A172 (cell line): ENCODE measurements at regions not wholly inside any gene's neighbourhood (a gene's known extent, or its start where the extent isn't known, plus 50 kb on each side); places are given as distances from the start of the nearest gene placed in this dataset.
A peak's percentile ranks its signal among the peaks of the same experiment; 100 is the strongest.

Experiments
- DNase-seq: peaks from one replicate; pipeline ENCODE4 v3.0.0-alpha.2; 2015; ENCODE audit warnings: low spot score

DNA sequence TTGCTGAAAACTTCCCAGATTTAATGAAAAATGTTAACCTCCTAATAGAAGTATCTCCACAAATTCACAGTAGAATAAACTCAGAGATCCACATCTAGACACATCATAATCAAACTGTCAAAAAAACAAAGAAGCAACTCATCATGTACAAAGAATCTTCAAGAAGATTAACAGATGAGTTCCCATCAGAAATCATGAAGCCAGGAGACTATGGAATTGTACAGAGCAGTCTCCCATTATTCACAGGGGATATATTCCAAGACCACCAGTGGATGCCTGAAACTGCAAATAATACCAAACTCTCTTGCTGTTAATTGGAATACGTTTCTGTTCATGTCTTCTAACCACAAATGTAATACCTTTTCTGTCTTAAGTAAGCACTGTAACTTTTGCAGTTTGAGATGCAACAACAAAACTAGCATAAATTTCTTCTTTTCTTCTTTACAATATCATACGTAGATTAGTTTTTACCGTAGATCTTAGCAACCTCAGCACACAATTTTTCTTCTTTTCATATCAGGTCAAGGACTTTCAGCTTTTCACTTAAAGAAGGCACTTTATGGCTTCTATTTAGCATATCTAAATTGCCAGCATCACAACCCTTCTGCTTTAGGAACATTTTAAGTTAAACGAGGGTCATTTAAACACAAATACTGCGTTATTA lies 70.3 kb upstream of the MIR17HG start:
- DNase-seq: no peak

DNA sequence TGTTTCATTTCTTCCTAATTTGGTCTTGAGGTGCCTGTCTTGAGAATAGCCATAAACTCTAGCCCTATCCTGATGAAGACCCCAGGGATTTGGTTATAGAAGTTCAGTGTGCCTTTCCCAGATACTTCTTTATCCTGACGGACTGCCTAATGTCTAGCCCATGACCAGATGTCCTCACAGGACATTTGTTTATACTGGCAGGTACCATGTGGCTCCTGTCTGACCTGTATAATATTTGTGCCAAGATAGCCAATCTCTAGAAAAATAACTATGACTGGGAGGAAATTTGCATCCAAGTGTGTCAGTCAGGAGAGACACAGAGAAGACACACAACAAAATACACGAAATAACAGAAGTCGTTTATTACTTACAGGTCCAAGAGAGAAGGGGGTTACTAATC lies 69.2 kb upstream of the MIR17HG start:
- DNase-seq: no peak

DNA sequence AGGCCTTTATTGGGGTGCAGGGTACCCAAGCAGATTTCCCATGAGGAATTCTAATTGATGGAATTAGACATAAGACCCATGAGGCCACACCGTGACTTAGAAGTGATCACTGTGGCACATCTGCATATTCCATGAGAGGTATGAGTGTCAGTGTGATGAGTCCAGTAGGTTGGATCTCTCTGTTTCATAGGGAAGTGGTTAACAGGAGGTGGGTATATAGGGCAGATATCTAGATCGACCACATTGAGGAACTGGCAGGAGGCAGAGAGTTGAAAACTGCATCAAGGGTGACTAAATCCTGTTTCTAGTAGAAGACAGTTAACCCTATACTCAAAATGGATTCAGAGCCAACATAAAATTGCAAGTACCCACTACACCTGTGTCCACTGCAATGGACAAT lies 68.6 kb upstream of the MIR17HG start:
- no peak for DNase-seq

DNA sequence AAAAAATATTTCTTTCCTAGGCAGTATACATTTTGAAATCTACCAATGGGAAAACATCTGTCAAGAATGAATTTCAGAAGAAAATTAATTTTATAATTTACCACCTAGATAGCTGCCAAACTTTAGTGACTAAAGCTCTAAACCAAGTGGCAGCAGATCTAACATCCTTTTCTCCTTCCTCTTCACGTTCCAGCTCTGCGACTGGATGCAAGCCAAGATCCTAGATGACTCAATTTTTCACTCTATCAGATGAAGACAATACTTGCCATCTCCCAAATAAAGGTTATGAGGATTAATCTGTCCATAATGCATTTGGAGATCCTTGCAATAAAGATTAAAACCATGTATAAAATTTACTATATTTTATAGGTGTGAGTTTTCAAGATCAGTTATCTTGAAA lies 66.7 kb upstream of the MIR17HG start:
- DNase-seq: peak; percentile 3

DNA sequence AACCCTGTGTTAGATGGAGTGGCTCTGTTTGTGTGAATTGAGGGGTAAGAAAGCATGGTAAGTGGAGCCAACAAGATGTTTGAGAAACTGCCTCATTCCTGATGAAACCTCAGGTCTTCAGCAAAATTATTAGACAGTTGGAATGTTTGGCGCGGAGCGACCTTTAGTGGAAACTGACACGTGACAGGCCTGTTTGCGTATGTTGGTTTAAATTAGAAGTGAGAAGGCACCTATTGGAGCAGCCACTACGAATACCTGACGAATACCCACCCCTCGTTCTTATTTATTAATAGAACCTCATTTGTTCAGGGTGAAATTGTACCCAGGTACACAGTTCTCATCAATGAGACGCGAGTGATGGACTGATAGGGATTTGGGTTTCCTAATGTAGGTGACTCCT lies 63.2 kb upstream of the MIR17HG start:
- DNase-seq: no peak

DNA sequence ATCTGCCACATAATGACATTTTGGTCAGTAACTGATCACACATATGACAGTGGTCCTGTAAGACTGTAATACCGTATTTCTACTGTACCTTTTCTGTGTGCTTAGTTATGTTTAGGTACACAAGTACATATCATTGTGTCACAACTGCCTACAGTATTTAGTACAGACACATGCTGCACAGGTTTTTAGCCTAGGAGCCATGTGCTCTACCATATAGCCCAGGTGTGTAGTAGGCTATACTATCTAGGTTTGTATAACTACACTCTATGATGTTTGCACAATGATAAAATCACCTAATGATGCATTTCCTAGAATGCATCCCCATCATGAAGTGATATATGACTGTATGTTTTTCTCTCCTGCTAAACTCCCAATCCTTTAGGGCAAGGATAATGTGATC lies 61.2 kb upstream of the MIR17HG start:
- DNase-seq: no peak

DNA sequence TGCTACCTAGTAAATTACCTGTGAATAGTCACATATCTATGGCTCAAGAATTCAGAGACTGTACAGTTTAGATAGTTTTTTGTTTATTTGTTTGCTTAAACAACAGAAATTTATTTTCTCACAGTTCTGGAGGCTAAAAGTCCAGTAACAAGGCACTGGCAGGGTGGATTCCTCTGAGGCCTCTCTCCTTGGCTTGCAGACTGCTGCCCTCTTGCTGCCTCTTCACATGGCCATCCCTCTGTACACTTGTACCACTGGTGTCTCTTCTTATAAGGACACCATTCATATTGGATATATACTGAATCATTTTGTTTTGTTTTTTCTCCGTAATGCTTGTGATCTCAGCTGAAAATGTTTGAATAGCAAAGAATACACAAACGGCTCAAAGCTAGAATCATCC lies 56.4 kb upstream of the MIR17HG start:
- DNase-seq: no peak

DNA sequence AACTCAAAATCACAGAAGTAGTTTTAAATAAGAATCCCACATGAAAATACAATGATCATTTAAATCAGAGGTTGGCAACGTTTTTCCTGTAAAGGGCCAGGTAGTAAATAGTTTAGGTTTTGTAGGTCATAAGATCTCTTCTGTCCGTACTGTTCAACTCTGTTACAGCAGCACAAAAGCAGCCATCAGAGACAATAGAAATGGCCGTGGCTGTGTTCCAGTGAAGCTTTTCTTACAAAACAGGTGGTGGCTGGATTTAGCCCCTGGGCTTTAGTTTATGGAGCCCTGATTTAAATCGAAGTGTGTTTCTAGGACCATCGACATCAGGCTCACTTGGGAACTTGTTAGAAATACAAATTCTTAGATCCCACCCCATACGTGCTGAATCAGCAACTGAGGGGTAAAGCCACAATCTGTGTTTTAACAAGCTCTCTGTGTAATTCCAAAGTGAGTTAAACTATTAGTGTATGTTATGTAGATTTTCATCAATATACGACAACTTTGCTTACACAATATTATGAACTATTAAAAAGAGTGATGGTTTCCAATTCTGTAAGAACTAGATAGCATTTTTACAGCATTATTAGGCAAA lies 54.8 kb upstream of the MIR17HG start:
- no peak for DNase-seq

DNA sequence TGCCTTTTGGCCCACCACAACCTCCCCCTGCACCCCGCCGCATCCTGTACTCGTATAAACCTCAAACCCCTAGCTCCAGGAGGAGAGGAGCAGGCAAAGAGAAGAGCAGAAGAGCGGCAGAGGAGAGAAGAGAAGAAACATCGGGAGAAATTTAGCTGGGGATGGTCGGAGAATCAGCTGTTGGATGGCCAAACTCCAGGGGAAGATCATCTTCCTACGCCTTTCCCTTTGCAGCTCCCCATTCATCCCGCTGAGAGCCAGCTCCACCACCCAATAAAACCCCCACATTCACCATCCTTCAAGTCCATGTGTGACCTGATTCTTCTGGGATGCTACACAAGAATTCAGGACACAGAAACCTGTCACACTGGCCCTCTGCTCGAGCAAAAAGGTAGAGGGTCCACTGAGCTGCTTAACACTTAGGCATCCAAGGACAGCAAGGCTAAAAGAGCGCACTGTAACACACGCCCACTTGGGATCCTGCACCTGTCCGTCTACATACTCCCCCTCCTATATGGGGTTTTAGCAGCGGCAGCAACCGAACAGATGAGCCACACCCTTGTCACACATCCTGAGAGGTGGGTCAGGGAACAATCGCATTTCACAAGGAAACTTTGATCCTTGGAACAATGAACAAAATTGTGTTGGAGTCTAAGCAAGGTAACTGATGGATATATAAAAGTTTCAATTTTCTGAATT lies 51.6 kb upstream of the MIR17HG start:
- no peak for DNase-seq

DNA sequence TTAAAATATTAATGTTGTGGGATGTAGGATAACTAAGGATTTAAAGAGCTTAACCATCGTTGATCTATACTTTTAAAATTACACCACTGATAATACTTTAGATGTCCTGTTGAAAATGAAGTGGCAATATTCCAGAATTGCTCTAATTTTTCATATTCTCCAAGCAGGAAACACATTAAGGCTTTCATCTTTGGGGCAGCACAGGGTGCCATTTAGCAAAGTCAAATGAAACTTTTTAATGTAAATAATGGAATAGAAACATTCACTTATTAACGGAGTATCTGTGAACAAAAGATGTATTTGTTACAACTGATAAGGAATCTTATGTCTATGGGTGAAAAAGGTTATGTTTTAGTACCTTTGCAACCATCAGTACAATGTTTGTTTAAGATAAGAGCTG lies 50.0 kb upstream of the MIR17HG start:
- no peak for DNase-seq
